Subcutaneous abdominal adipose tissue (tissue), 5 donors: ENCODE measurements at regions not wholly inside any gene's neighbourhood (a gene's known extent, or its start where the extent isn't known, plus 50 kb on each side); places are given as distances from the start of the nearest gene placed in this dataset.

Experiments
- H3K27ac ChIP-seq: one replicate; pipeline ENCODE4 v1.7.0; 2013; ENCODE audit warnings: low read depth, mild to moderate bottlenecking, inconsistent platforms, low read length, moderate library complexity
- H3K27me3 ChIP-seq, 5 donors: one replicate each; pipeline ENCODE4 v1.7.0; 2013; ENCODE audit warnings: low read length in 5 of 5, inconsistent platforms in 1 of 5; ENCODE audit not compliant: control insufficient read depth in 5 of 5, insufficient read depth in 4 of 5
- H3K36me3 ChIP-seq, 5 donors: one replicate each; pipeline ENCODE4 v1.7.0; 2013; ENCODE audit warnings: low read length in 5 of 5; ENCODE audit not compliant: control insufficient read depth in 5 of 5, insufficient read depth in 5 of 5
- H3K4me1 ChIP-seq, 5 donors: one replicate each; pipeline ENCODE4 v1.7.0; 2013; ENCODE audit warnings: low read length in 5 of 5, mild to moderate bottlenecking in 3 of 5, moderate library complexity in 1 of 5; ENCODE audit not compliant: control insufficient read depth in 5 of 5, insufficient read depth in 5 of 5
- H3K4me3 ChIP-seq, 5 donors: one replicate each; pipeline ENCODE4 v1.7.0; 2013; ENCODE audit warnings: low read length in 5 of 5, low read depth in 1 of 5
- H3K9ac ChIP-seq, 5 donors: one replicate each; pipeline ENCODE4 v1.7.0; 2013; ENCODE audit warnings: low read length in 5 of 5, mild to moderate bottlenecking in 4 of 5, moderate library complexity in 3 of 5
- H3K9me3 ChIP-seq, 5 donors: one replicate each; pipeline ENCODE4 v1.7.0; 2013; ENCODE audit warnings: low read length in 5 of 5; ENCODE audit not compliant: control insufficient read depth in 5 of 5
- donor health status: healthy.
- donor health status: healthy.
- donor health status: healthy.
- donor health status: healthy.
- donor health status: healthy.

GRCh38 chr15:95715116-95715903 is 615.2 kb upstream of the NR2F2 start:
- Histone ChIP-seq H3K36me3 (no peaks in the 10 kb centered on the region), H3K9me3 (no peaks in the 10 kb centered on the region), H3K27ac (no peak overlapping the region), H3K4me3 (no peak overlapping the region), H3K27me3 (no peaks in the 10 kb centered on the region), H3K4me1 (no peaks in the 10 kb centered on the region), H3K9ac (no peak overlapping the region)

- no peaks in the 10 kb centered on the region for H3K27me3 ChIP-seq
- H3K36me3 ChIP-seq = no peaks in the 10 kb centered on the region
- H3K9me3 ChIP-seq = no peaks in the 10 kb centered on the region
- no peak overlapping the region for H3K9ac ChIP-seq
- H3K4me1 ChIP-seq = no peaks in the 10 kb centered on the region
- H3K4me3 ChIP-seq = no peak overlapping the region
- H3K27ac ChIP-seq = no peak overlapping the region
Measured at GRCh38 chr15:95715906-95716656, 614.4 kb upstream of the NR2F2 start.

- Histone ChIP-seq H3K36me3 (no peaks in the 10 kb centered on the region), H3K27me3 (no peaks in the 10 kb centered on the region), H3K4me1 (no peaks in the 10 kb centered on the region), H3K27ac (no peak overlapping the region), H3K9ac (no peak overlapping the region), H3K9me3 (no peaks in the 10 kb centered on the region), H3K4me3 (no peak overlapping the region)
Measured at GRCh38 chr15:95716708-95717107, 613.8 kb upstream of the NR2F2 start.

- Histone ChIP-seq H3K27me3 (no peaks in the 10 kb centered on the region), H3K9me3 (no peaks in the 10 kb centered on the region), H3K36me3 (no peaks in the 10 kb centered on the region), H3K4me3 (no peak overlapping the region), H3K27ac (no peak overlapping the region), H3K4me1 (no peaks in the 10 kb centered on the region), H3K9ac (no peak overlapping the region)
Measured at GRCh38 chr15:95718441-95718840, 612.1 kb upstream of the NR2F2 start.

GRCh38 chr15:95724908-95725633 is 605.4 kb upstream of the NR2F2 start:
- H3K27me3 ChIP-seq = no peaks in the 10 kb centered on the region
- no peaks in the 10 kb centered on the region for H3K4me1 ChIP-seq
- H3K9me3 ChIP-seq = no peaks in the 10 kb centered on the region
- no peaks in the 10 kb centered on the region for H3K36me3 ChIP-seq
- H3K27ac ChIP-seq = no peak overlapping the region
- no peak overlapping the region for H3K9ac ChIP-seq
- H3K4me3 ChIP-seq = no peak overlapping the region

- Histone ChIP-seq H3K27ac (no peak overlapping the region), H3K4me3 (no peak overlapping the region), H3K4me1 (no peaks in the 10 kb centered on the region), H3K9me3 (no peaks in the 10 kb centered on the region), H3K27me3 (no peaks in the 10 kb centered on the region), H3K9ac (no peak overlapping the region), H3K36me3 (no peaks in the 10 kb centered on the region)
Measured at GRCh38 chr15:95726891-95727290, 603.6 kb upstream of the NR2F2 start.

- Histone ChIP-seq H3K4me3 (peak overlapping the region in 1 of 5 donors; percentile 9), H3K36me3 (no peaks in the 10 kb centered on the region), H3K9ac (no peak overlapping the region), H3K27ac (no peak overlapping the region), H3K9me3 (peaks cover 0 to 2% (median 0%) of the 10 kb centered on the region in 5 donors), H3K27me3 (no peaks in the 10 kb centered on the region), H3K4me1 (peaks cover 0 to 9% (median 0%) of the 10 kb centered on the region in 5 donors)
Measured at GRCh38 chr15:95733931-95734330, 596.6 kb upstream of the NR2F2 start.

- H3K9ac ChIP-seq = no peak overlapping the region
- H3K36me3 ChIP-seq = no peaks in the 10 kb centered on the region
- peaks cover 0 to 2% (median 0%) of the 10 kb centered on the region in 5 donors for H3K9me3 ChIP-seq
- peaks cover 0 to 9% (median 0%) of the 10 kb centered on the region in 5 donors for H3K4me1 ChIP-seq
- no peak overlapping the region for H3K27ac ChIP-seq
- no peak overlapping the region for H3K4me3 ChIP-seq
- H3K27me3 ChIP-seq = no peaks in the 10 kb centered on the region
Measured at GRCh38 chr15:95734422-95735316, 595.8 kb upstream of the NR2F2 start.

- Histone ChIP-seq H3K9ac (no peak overlapping the region), H3K4me3 (no peak overlapping the region), H3K36me3 (no peaks in the 10 kb centered on the region), H3K9me3 (peaks cover 0 to 2% (median 0%) of the 10 kb centered on the region in 5 donors), H3K27me3 (no peaks in the 10 kb centered on the region), H3K4me1 (peaks cover 0 to 9% (median 0%) of the 10 kb centered on the region in 5 donors), H3K27ac (no peak overlapping the region)
Measured at GRCh38 chr15:95737060-95737459, 593.4 kb upstream of the NR2F2 start.
